Trophoblast cell (in vitro differentiated cells and primary cell): ENCODE measurements at regions not wholly inside any gene's neighbourhood (a gene's known extent, or its start where the extent isn't known, plus 50 kb on each side); places are given as distances from the start of the nearest gene placed in this dataset.

Source experiments
- DNase-seq, 2 donors: peaks; one replicate each; pipeline ENCODE4 v3.0.0-alpha.2; 2016
- H2AFZ ChIP-seq: 2 replicates; pipeline ENCODE4 v1.6.1; 2013; ENCODE audit warnings: low read length, moderate library complexity, mild to moderate bottlenecking; ENCODE audit not compliant: insufficient read depth, poor library complexity
- H2AK5ac ChIP-seq: 2 replicates; pipeline ENCODE4 v1.6.1; 2013; ENCODE audit warnings: mild to moderate bottlenecking, low read length
- H2BK120ac ChIP-seq: 2 replicates; pipeline ENCODE4 v1.6.1; 2013; ENCODE audit warnings: low read length, mild to moderate bottlenecking, moderate library complexity; ENCODE audit not compliant: insufficient read depth, poor library complexity
- H2BK12ac ChIP-seq: 2 replicates; pipeline ENCODE4 v1.6.1; 2013; ENCODE audit warnings: mild to moderate bottlenecking, low read length, moderate library complexity
- H2BK5ac ChIP-seq: 2 replicates; pipeline ENCODE4 v1.6.1; 2013; ENCODE audit warnings: low read length, low read depth, moderate library complexity, mild to moderate bottlenecking; ENCODE audit not compliant: poor library complexity
- H3K14ac ChIP-seq: 2 replicates; pipeline ENCODE4 v1.6.1; 2013; ENCODE audit warnings: mild to moderate bottlenecking, low read length
- H3K18ac ChIP-seq: 2 replicates; pipeline ENCODE4 v1.6.1; 2013; ENCODE audit warnings: mild to moderate bottlenecking, low read length
- H3K23ac ChIP-seq: 2 replicates; pipeline ENCODE4 v1.6.1; 2013; ENCODE audit warnings: low read length
- H3K27ac ChIP-seq: 2 replicates; pipeline ENCODE4 v1.5.1; 2013; ENCODE audit warnings: low read depth, mild to moderate bottlenecking, inconsistent platforms, low read length, moderate library complexity
- H3K27me3 ChIP-seq: 2 replicates; pipeline ENCODE4 v1.6.1; 2013; ENCODE audit warnings: inconsistent platforms, mild to moderate bottlenecking, low read length, moderate library complexity; ENCODE audit not compliant: insufficient read depth
- H3K36me3 ChIP-seq, 2 experiments: 1 replicate in 1 of 2; 2 replicates in 1 of 2; pipeline ENCODE4 v1.6.1; 2013; ENCODE audit warnings: low read length in 2 of 2, mild to moderate bottlenecking in 2 of 2, moderate library complexity in 1 of 2; ENCODE audit not compliant: insufficient read depth in 2 of 2, control insufficient read depth in 1 of 2
- H3K4ac ChIP-seq: 2 replicates; pipeline ENCODE4 v1.6.1; 2013; ENCODE audit warnings: low read depth, mild to moderate bottlenecking, low read length, moderate library complexity
- H3K4me1 ChIP-seq, 2 experiments: 1 replicate in 1 of 2; 2 replicates in 1 of 2; pipeline ENCODE4 v1.6.1; 2013; ENCODE audit warnings: low read length in 2 of 2, mild to moderate bottlenecking in 2 of 2, moderate library complexity in 1 of 2; ENCODE audit not compliant: insufficient read depth in 2 of 2, control insufficient read depth in 1 of 2
- H3K4me2 ChIP-seq: 2 replicates; pipeline ENCODE4 v1.6.1; 2013; ENCODE audit warnings: inconsistent platforms, mild to moderate bottlenecking, low read length, moderate library complexity
- H3K4me3 ChIP-seq: 2 replicates; pipeline ENCODE4 v1.5.1; 2013; ENCODE audit warnings: mild to moderate bottlenecking, low read depth, low read length, inconsistent platforms
- H3K79me1 ChIP-seq: one replicate; pipeline ENCODE4 v1.6.1; 2013; ENCODE audit warnings: low read length
- H3K79me2 ChIP-seq: 2 replicates; pipeline ENCODE4 v1.6.1; 2013; ENCODE audit warnings: low read length, mild to moderate bottlenecking; ENCODE audit not compliant: control insufficient read depth, insufficient read depth, poor library complexity
- H3K9ac ChIP-seq: 2 replicates; pipeline ENCODE4 v1.6.1; 2013; ENCODE audit warnings: mild to moderate bottlenecking, low read length
- H3K9me3 ChIP-seq: 2 replicates; pipeline ENCODE4 v1.6.1; 2013; ENCODE audit warnings: low read depth, mild to moderate bottlenecking, control low read depth, inconsistent platforms, low read length; ENCODE audit not compliant: insufficient read depth
- H4K12ac ChIP-seq: 2 replicates; pipeline ENCODE4 v1.6.1; 2013; ENCODE audit warnings: low read depth, mild to moderate bottlenecking, low read length, moderate library complexity
- H4K8ac ChIP-seq: 2 replicates; pipeline ENCODE4 v1.6.1; 2013; ENCODE audit warnings: low read depth, mild to moderate bottlenecking, low read length, moderate library complexity
- H4K91ac ChIP-seq: one replicate; pipeline ENCODE4 v1.6.1; 2013; ENCODE audit warnings: low read depth, mild to moderate bottlenecking, low read length, moderate library complexity
- WGBS: extraction: QIAGEN DNeasy Blood & Tissue Kit; methylation state at CpG from one replicate; pipeline ENCODE4 v1.1.7; 2013; ENCODE audit warnings: missing lambda C conversion rate; ENCODE audit not compliant: insufficient read length, insufficient coverage; ENCODE audit errors: extremely low coverage; 5-methylcytosine and 5-hydroxymethylcytosine counted together

DNA sequence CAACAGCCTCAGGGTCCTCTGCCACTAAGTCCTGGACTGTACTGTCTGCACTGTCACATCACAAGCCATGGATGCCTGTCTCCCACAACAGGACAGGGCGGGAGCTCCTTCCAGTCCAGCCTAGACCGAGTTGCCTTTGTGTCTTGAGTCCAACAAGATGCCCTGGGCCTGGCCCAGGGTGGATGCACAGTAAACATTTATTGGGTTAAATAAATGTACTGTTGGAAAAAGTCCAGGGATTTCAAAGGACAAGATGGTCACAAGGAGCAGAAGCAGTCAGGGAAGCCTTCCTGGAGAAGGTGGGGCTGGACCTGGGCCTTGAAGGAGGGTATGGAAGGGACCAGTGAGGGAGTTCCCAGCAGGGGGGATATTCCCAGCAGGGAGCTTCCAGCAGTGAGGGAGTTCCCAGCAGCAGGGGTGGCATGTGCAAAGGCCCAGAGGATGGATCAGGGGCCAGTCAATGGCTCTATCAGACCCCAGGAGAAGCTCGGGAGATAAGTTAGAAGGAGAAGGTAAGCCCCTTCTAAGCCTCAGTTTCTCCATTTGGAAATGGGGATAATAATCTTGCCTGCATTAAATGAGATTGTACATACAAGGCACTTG lies 72.7 kb upstream of the NEURL1B start:
- H3K79me1 ChIP-seq = no peaks in the 10 kb centered on the region
- no peak for DNase-seq
- no peak overlapping the region for H2AK5ac ChIP-seq
- peaks cover 0 to 8% of the 10 kb centered on the region in 2 experiments for H3K4me1 ChIP-seq
- H2AFZ ChIP-seq = no peak overlapping the region
- no peak overlapping the region for H3K4ac ChIP-seq
- no peak overlapping the region for H3K9ac ChIP-seq
- no peak overlapping the region for H3K27ac ChIP-seq
- no peak overlapping the region for H4K12ac ChIP-seq
- WGBS = no CpG with 5 or more reads among the region's 3 CpGs
- no peak overlapping the region for H2BK5ac ChIP-seq
- H4K8ac ChIP-seq = no peak overlapping the region
- H4K91ac ChIP-seq = no peak overlapping the region
- no peaks in the 10 kb centered on the region for H3K27me3 ChIP-seq
- no peak overlapping the region for H2BK12ac ChIP-seq
- no peak overlapping the region for H3K4me2 ChIP-seq
- H3K23ac ChIP-seq = no peak overlapping the region
- H3K4me3 ChIP-seq = no peak overlapping the region
- no peaks in the 10 kb centered on the region for H3K9me3 ChIP-seq
- H2BK120ac ChIP-seq = no peak overlapping the region
- H3K36me3 ChIP-seq = no peaks in the 10 kb centered on the region
- no peak overlapping the region for H3K14ac ChIP-seq
- H3K18ac ChIP-seq = no peak overlapping the region
- H3K79me2 ChIP-seq = no peaks in the 10 kb centered on the region

DNA sequence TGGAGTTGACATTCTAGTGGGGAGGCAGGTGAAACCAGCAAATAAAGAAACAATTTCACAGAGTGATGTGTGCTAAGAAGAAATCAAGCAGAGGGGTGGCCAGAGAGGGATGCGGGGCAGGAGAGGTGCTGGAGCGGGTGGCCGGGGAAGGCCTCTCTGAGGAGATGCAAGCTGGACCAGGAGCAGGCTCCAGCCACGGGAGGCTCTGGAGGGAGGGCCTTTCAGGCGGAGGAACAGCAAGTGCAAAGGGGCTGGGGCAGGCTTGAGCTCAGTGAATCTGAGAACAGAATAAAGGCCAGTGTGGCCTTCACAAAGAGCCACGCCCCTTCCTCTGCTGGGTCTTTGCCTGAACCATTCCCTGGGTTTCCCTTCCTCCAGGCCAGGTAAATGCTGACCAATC lies 73.2 kb upstream of the NEURL1B start:
- Histone ChIP-seq H3K4me1 (peaks cover 0 to 8% of the 10 kb centered on the region in 2 experiments), H3K18ac (no peak overlapping the region), H4K12ac (no peak overlapping the region), H3K4ac (no peak overlapping the region), H2BK12ac (no peak overlapping the region), H3K27ac (no peak overlapping the region), H2AK5ac (no peak overlapping the region), H3K36me3 (no peaks in the 10 kb centered on the region), H4K91ac (no peak overlapping the region), H3K4me3 (no peak overlapping the region), H3K4me2 (no peak overlapping the region), H2BK5ac (no peak overlapping the region), H3K23ac (no peak overlapping the region), H3K9ac (no peak overlapping the region), H3K79me1 (no peaks in the 10 kb centered on the region), H4K8ac (no peak overlapping the region), H3K27me3 (no peaks in the 10 kb centered on the region), H3K79me2 (no peaks in the 10 kb centered on the region), H2AFZ (no peak overlapping the region), H3K14ac (no peak overlapping the region), H3K9me3 (no peaks in the 10 kb centered on the region), H2BK120ac (no peak overlapping the region)
- WGBS = no CpG with 5 or more reads among the region's 6 CpGs
- no peak for DNase-seq

DNA sequence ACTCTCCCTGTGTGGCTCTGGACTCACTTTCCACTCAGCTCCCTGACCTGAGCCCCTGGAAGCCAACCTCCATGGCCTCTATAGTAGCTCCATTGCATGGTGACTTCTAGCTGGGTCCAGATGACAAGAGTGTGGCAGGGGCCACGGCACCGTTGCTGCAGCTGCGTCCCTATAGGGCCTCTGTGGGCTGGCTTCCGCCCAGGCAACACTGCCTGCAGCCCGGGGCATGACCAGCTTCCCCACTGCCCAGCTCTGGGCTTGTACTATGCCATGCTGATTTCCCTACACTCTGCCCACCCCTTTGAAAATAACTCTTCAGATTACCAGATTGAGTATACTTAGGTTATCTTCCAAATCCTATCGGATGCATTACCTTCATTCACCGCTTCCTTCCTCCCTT lies 73.8 kb upstream of the NEURL1B start:
- Histone ChIP-seq H3K4me2 (no peak overlapping the region), H2BK120ac (no peak overlapping the region), H3K9ac (no peak overlapping the region), H3K4me1 (peaks cover 0 to 8% of the 10 kb centered on the region in 2 experiments), H2BK5ac (no peak overlapping the region), H3K18ac (no peak overlapping the region), H3K36me3 (no peaks in the 10 kb centered on the region), H3K27ac (no peak overlapping the region), H3K79me2 (no peaks in the 10 kb centered on the region), H3K79me1 (no peaks in the 10 kb centered on the region), H4K8ac (no peak overlapping the region), H2BK12ac (no peak overlapping the region), H3K14ac (no peak overlapping the region), H3K9me3 (no peaks in the 10 kb centered on the region), H3K27me3 (no peaks in the 10 kb centered on the region), H2AK5ac (no peak overlapping the region), H4K91ac (no peak overlapping the region), H3K23ac (no peak overlapping the region), H3K4me3 (no peak overlapping the region), H4K12ac (no peak overlapping the region), H3K4ac (no peak overlapping the region), H2AFZ (no peak overlapping the region)
- WGBS = no CpG with 5 or more reads among the region's 7 CpGs
- no peak for DNase-seq

DNA sequence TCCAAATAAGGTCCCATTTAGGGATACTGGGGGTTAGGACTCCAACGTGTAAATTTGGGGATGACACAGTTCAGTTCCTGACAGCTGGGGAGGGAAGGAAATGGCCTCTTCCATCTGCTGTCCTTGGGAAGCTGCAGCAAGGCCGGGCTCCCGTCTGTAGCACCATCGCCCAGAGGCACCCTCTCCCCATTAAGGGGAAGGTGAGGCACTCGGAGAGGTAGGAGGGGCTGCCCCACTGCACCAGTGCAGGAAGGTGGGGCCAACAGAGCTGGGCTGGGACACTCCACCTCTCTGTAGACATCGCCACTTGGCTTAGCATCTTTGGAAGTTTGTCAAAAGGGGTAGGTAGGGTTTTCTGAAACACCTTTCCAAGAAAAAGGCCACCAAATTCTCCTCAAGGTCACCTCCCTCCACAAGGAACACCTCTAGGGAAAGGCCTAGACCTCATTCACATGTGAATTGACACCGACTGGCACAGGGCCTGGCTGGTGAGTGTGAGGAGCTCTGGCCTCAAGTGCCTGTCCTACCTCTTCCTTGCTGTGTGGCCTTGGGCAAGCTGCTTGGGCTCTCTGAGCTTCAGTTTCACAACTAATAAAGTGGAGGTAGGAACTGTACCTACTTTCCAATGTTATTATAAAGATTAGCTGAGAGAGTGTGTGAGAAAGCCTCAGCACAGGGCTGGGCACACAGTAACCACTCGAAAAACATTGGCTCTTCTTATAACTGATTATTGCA lies 75.0 kb upstream of the NEURL1B start:
- Histone ChIP-seq H4K91ac (no peak overlapping the region), H3K4me3 (no peak overlapping the region), H3K14ac (no peak overlapping the region), H3K27ac (no peak overlapping the region), H3K79me2 (no peaks in the 10 kb centered on the region), H2AK5ac (no peak overlapping the region), H3K4ac (no peak overlapping the region), H3K9me3 (no peaks in the 10 kb centered on the region), H3K18ac (no peak overlapping the region), H2BK120ac (no peak overlapping the region), H4K12ac (no peak overlapping the region), H3K79me1 (no peaks in the 10 kb centered on the region), H2BK12ac (no peak overlapping the region), H3K4me2 (no peak overlapping the region), H3K4me1 (peaks cover 0 to 8% of the 10 kb centered on the region in 2 experiments), H4K8ac (no peak overlapping the region), H3K9ac (no peak overlapping the region), H3K23ac (no peak overlapping the region), H2AFZ (no peak overlapping the region), H2BK5ac (no peak overlapping the region), H3K27me3 (no peaks in the 10 kb centered on the region), H3K36me3 (no peaks in the 10 kb centered on the region)
- no peak for DNase-seq
- no CpG with 5 or more reads among the region's 8 CpGs for WGBS
